Sigmoid colon (tissue), 6 donors: ENCODE measurements at regions not wholly inside any gene's neighbourhood (a gene's known extent, or its start where the extent isn't known, plus 50 kb on each side); places are given as distances from the start of the nearest gene placed in this dataset.

ENCODE experiments used
- DNase-seq: peaks from one replicate; pipeline ENCODE4 v3.0.0-alpha.2; 2019
- H3K27ac ChIP-seq, 4 donors: fragments of 200-600 bp; sonication (generic); one replicate each; pipeline ENCODE4 v1.5.1; 2016 to 2019; ENCODE audit warnings: mild to moderate bottlenecking in 1 of 4
- H3K27me3 ChIP-seq, 3 donors: fragments of 200-600 bp; sonication (generic); one replicate each; pipeline ENCODE4 v1.5.1; 2019; ENCODE audit warnings: mild to moderate bottlenecking in 1 of 3
- H3K36me3 ChIP-seq, 4 donors: fragments of 200-600 bp; sonication (generic); one replicate each; pipeline ENCODE4 v1.5.1; 2016 to 2019
- H3K4me1 ChIP-seq, 4 donors: fragments of 200-600 bp; sonication (generic); one replicate each; pipeline ENCODE4 v1.5.1; 2017 to 2019
- H3K4me3 ChIP-seq, 4 donors: fragments of 200-600 bp; sonication (generic); one replicate each; pipeline ENCODE4 v1.5.1; 2017 to 2019; ENCODE audit warnings: mild to moderate bottlenecking in 2 of 4, moderate library complexity in 1 of 4
- H3K9me3 ChIP-seq, 4 donors: fragments of 200-600 bp in 3 of 4; sonication (generic) in 3 of 4; one replicate each; pipeline versions ENCODE4 v1.5.1 to v1.6.1; 2013 to 2019
- EP300 ChIP-seq, 4 donors: sonication (generic); formaldehyde crosslinking; IDR thresholded peaks; one replicate each; pipeline ENCODE4 v1.6.1; 2017; ENCODE audit warnings: antibody characterized with exemption in 4 of 4
- POLR2A ChIP-seq, 2 donors: fragments of 450-650 bp; IDR thresholded peaks; one replicate each; pipeline ENCODE4 v1.6.1; 2016; ENCODE audit warnings: antibody characterized with exemption in 2 of 2, mild to moderate bottlenecking in 2 of 2, moderate library complexity in 2 of 2
- POLR2AphosphoS5 ChIP-seq, 4 donors: sonication (generic); formaldehyde crosslinking; IDR thresholded peaks; one replicate each; pipeline ENCODE4 v1.6.1; 2017; ENCODE audit warnings: antibody characterized with exemption in 4 of 4
- WGBS, 2 donors: extraction: QIAGEN DNeasy Blood & Tissue Kit; methylation state at CpG; one replicate each; pipeline ENCODE4 v1.1.7; 2013; 5-methylcytosine and 5-hydroxymethylcytosine counted together
- intact Hi-C: fragments of 100-400 bp; cut with DNase I; formaldehyde crosslinking; loops from one replicate; pipeline ENCODE4 v1.15.1; 2023
- TF ChIP-seq, protein P1 (sequence below), 4 experiments: fragments of 450-650 bp in 3 of 4; fragments of 200-600 bp in 1 of 4; IDR thresholded peaks; one replicate each; pipeline ENCODE4 v1.5.1; 2016 to 2019; ENCODE audit warnings: antibody characterized with exemption in 4 of 4, mild to moderate bottlenecking in 3 of 4, moderate library complexity in 2 of 4
- donor health status: healthy with polysubstance abuse.
- donor health status: healthy.

DNA sequence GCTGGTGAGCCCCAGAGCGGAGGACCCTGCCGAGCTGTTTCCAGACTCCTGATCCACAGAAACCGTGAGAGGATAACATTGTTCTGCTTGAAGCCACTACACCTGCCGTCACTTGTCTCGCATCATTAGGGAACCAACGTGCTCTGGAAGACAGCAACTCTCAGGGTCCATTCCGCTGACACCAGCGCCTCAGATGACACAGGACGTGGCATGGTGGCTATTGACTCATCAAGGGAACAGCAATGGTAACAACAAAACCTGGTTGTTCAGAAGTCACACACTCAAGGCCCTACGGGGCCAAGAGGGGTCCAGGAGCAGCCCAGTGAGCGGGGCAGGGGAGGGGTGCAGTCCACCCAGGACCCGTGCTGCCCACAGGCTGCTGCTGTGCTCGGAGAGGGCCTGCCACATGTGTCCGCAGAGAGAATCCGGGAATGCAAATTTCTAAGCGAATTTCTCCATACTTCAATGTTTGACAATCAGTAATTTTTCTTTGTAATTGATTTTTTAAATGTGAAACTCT is 110.4 kb downstream of the TTLL2 start:
- no peak for DNase-seq
- H3K27ac ChIP-seq, result no peak overlapping the region

DNA sequence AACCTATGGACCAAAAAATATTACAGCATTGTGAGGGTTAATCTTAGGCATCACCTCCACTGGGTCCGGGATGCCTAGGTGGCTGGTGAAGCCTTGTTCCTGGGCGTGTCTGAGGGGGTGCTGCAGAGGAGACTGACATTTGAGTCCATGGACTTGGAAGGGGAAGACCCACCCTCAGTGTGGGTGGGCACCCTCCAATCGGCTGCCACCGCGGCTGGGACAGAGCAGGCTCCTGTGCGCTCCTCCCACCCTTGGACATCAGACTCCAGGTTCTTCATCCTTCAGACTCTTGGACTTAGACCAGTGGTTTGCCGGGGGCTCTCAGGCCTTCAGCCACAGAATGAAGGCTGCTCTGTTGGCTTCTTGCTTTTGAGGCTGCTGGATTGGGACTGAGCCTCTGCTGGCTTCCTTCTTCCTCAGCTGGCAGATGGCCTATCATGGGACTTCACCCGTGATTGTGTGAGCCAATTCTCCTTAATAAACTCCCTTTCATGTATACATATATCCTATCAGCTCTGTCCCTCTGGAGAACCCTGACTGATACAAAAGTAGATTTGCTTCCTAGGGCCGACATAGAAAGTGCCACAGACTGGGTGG is 113.1 kb downstream of the TTLL2 start:
- TF ChIP-seq POLR2A (IDR thresholded peaks at IDR 0.05) (no peak), POLR2AphosphoS5 (IDR thresholded peaks at IDR 0.05) (no peak), EP300 (IDR thresholded peaks at IDR 0.05) (no peak)
- TF ChIP-seq, protein P1, sequence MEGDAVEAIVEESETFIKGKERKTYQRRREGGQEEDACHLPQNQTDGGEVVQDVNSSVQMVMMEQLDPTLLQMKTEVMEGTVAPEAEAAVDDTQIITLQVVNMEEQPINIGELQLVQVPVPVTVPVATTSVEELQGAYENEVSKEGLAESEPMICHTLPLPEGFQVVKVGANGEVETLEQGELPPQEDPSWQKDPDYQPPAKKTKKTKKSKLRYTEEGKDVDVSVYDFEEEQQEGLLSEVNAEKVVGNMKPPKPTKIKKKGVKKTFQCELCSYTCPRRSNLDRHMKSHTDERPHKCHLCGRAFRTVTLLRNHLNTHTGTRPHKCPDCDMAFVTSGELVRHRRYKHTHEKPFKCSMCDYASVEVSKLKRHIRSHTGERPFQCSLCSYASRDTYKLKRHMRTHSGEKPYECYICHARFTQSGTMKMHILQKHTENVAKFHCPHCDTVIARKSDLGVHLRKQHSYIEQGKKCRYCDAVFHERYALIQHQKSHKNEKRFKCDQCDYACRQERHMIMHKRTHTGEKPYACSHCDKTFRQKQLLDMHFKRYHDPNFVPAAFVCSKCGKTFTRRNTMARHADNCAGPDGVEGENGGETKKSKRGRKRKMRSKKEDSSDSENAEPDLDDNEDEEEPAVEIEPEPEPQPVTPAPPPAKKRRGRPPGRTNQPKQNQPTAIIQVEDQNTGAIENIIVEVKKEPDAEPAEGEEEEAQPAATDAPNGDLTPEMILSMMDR (IDR thresholded peaks at IDR 0.05), result no peak
- Histone ChIP-seq H3K4me3 (no peak overlapping the region), H3K27me3 (no peaks in the 10 kb centered on the region), H3K9me3 (no peaks in the 10 kb centered on the region), H3K27ac (no peak overlapping the region), H3K4me1 (peaks cover 0 to 10% (median 7%) of the 10 kb centered on the region in 4 donors), H3K36me3 (no peaks in the 10 kb centered on the region)
- intact Hi-C loops, result no loop called here
- WGBS, 2 donors, result 87 to 89% methylated on average over 9 of the region's 9 CpGs
- DNase-seq, result no peak

More for the DNA sequence above, 110.4 kb downstream of the TTLL2 start:
- Histone ChIP-seq H3K36me3 (no peaks in the 10 kb centered on the region), H3K4me3 (no peak overlapping the region), H3K27me3 (no peaks in the 10 kb centered on the region), H3K4me1 (no peaks in the 10 kb centered on the region), H3K9me3 (no peaks in the 10 kb centered on the region)
- intact Hi-C loops, result no loop called here
- 90 to 91% methylated on average over 16 of the region's 16 CpGs for WGBS, 2 donors
- no peak for TF ChIP-seq POLR2A (IDR thresholded peaks at IDR 0.05)
- no peak for TF ChIP-seq EP300 (IDR thresholded peaks at IDR 0.05)
- TF ChIP-seq, protein P1 (IDR thresholded peaks at IDR 0.05), result no peak
- TF ChIP-seq POLR2AphosphoS5 (IDR thresholded peaks at IDR 0.05), result no peak

DNA sequence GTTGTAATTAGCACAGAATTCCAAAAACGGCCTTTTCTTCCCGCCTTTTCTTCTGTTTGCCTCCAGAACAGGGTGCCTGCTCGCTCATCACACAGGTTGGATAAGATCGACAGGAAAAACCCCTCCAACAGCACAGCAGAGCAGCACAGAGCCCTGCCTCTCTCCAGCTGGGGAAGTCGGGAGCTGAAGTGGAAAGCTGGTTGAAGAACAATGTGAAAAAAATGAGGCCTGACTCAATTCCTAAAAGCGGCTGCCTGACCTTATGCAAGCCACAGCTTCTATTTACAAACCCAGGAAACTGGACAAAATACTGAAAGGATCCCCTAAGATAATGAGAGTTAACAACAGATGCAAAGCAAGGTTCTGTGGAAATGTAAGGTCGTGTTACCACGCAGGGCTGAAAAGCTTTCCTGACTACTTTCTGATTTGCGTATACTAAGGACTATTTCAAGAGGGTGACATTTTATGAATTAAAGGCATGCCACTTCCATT is 116.9 kb downstream of the TTLL2 start:
- no peak for DNase-seq

DNA sequence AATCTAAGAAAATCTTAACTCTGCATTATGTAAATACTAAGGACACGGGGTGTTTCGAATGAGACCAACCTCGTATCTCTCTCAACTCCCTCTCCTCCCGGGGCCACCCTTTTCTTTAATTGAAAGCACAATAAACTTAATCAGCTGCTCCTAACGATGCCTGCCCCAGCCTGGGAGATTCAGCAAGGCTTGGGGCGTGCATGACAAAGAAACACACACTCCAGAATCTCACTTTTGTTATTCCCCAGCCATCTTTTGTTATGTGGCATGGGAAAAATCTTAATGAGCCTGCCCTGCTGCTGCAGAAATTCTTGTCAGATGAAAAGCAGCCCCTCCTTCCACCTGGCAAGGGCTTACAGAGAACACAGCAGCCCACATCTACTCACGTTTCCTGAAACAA is 117.4 kb downstream of the TTLL2 start:
- Histone ChIP-seq H3K4me1 (peaks cover 0 to 10% (median 7%) of the 10 kb centered on the region in 4 donors), H3K36me3 (no peaks in the 10 kb centered on the region), H3K27me3 (no peaks in the 10 kb centered on the region), H3K9me3 (no peaks in the 10 kb centered on the region), H3K27ac (peak overlapping the region in 1 of 4 donors; percentile 54), H3K4me3 (no peak overlapping the region)
- intact Hi-C loops, result no loop called here
- TF ChIP-seq, protein P1 (IDR thresholded peaks at IDR 0.05), result no peak
- no peak for TF ChIP-seq POLR2A (IDR thresholded peaks at IDR 0.05)
- no peak for TF ChIP-seq POLR2AphosphoS5 (IDR thresholded peaks at IDR 0.05)
- TF ChIP-seq EP300 (IDR thresholded peaks at IDR 0.05), result no peak
- no peak for DNase-seq
- WGBS, 2 donors, result 34 to 61% methylated on average over 7 of the region's 7 CpGs

More for the DNA sequence above, 116.9 kb downstream of the TTLL2 start:
- Histone ChIP-seq H3K4me3 (no peak overlapping the region), H3K27me3 (no peaks in the 10 kb centered on the region), H3K4me1 (peaks cover 0 to 10% (median 7%) of the 10 kb centered on the region in 4 donors), H3K36me3 (no peaks in the 10 kb centered on the region), H3K27ac (peak overlapping the region in 1 of 4 donors; percentile 54), H3K9me3 (no peaks in the 10 kb centered on the region)
- WGBS, 2 donors, result 69 to 72% methylated on average over 9 of the region's 9 CpGs
- TF ChIP-seq, protein P1 (IDR thresholded peaks at IDR 0.05), result no peak
- TF ChIP-seq POLR2A (IDR thresholded peaks at IDR 0.05) (no peak), POLR2AphosphoS5 (IDR thresholded peaks at IDR 0.05) (no peak), EP300 (IDR thresholded peaks at IDR 0.05) (no peak)
- intact Hi-C loops, result no loop called here
